Keratinocyte (primary cell): ENCODE measurements at regions not wholly inside any gene's neighbourhood (a gene's known extent, or its start where the extent isn't known, plus 50 kb on each side); places are given as distances from the start of the nearest gene placed in this dataset.

Source experiments
- EZH2 ChIP-seq: IDR thresholded peaks from one replicate; pipeline ENCODE4 v1.6.1; 2012; ENCODE audit warnings: inconsistent platforms, mild to moderate bottlenecking, low read length, moderate library complexity
- TF ChIP-seq, protein P1 (sequence below), 3 experiments: IDR thresholded peaks in 1 of 3; conservative IDR thresholded peaks in 1 of 3; optimal IDR thresholded peaks in 1 of 3; 2 replicates in 2 of 3; 3 replicates in 1 of 3; pipeline versions ENCODE3 to v1.5.1; 2011; ENCODE audit warnings: low read length in 3 of 3, mild to moderate bottlenecking in 3 of 3, moderate library complexity in 2 of 3, control low read depth in 1 of 3, inconsistent platforms in 1 of 3; ENCODE audit not compliant: insufficient read depth in 2 of 3; ENCODE audit errors: extremely low read depth in 1 of 3

DNA sequence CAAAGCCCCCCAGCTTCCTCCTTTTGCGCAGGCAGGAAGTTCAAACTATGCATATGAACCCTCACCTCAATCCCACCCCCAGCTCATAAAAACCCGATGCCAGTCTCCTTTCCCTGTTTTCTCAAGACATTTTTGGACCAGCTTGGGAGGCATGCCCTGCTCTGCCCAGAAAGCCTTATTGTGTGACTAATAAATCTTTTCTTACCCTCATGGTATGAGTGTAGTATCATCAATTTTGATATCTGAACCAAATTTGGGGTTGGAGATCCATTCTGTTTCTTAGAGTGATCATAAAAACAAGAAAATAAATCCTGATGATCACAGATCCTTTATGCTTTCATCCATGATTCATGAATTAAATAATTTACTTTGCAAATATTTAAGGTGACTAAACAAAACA is 128.5 kb downstream of the ALG10B start:
- TF ChIP-seq, protein P1, sequence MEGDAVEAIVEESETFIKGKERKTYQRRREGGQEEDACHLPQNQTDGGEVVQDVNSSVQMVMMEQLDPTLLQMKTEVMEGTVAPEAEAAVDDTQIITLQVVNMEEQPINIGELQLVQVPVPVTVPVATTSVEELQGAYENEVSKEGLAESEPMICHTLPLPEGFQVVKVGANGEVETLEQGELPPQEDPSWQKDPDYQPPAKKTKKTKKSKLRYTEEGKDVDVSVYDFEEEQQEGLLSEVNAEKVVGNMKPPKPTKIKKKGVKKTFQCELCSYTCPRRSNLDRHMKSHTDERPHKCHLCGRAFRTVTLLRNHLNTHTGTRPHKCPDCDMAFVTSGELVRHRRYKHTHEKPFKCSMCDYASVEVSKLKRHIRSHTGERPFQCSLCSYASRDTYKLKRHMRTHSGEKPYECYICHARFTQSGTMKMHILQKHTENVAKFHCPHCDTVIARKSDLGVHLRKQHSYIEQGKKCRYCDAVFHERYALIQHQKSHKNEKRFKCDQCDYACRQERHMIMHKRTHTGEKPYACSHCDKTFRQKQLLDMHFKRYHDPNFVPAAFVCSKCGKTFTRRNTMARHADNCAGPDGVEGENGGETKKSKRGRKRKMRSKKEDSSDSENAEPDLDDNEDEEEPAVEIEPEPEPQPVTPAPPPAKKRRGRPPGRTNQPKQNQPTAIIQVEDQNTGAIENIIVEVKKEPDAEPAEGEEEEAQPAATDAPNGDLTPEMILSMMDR (optimal IDR thresholded peaks at IDR 0.05 in 1 of 3, IDR thresholded peaks at IDR 0.05 in 1 of 3, conservative IDR thresholded peaks at IDR 0.05 in 1 of 3; ENCODE audit: extremely low read depth in 1 of 3, insufficient read depth in 2 of 3, low read length in 3 of 3): no peak
- no peak for TF ChIP-seq EZH2
